ENCODE measurements at regions not wholly inside any gene's neighbourhood (a gene's known extent, or its start where the extent isn't known, plus 50 kb on each side); places are given as distances from the start of the nearest gene placed in this dataset.

DNA sequence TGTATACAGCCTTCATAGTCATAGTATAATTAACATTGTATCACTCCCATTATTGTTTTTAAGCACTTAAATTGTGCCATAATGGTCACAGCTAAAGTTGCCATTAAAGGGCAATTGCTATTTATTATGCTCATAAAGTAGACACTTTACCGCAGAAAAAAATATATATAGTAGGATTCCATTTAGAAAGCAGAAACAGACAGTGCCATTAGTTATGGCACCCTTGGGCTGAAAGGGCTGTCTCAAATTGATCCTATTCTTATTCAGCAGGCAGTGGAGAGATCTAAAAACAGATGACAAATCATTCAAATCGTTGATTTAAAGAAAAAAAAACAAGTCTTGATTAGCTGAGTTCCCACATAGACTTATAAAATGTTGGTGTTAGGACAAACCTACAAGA lies 514.2 kb upstream of the ROBO2 start:
- TF ChIP-seq CTCF (IDR thresholded peaks at IDR 0.05) (no peak), EZH2 (IDR thresholded peaks at IDR 0.05; ENCODE audit: borderline replicate concordance, insufficient read depth, low read depth, low read length, poor library complexity, severe bottlenecking) (no peak)
